OCI-LY1 (cell line): ENCODE measurements at regions not wholly inside any gene's neighbourhood (a gene's known extent, or its start where the extent isn't known, plus 50 kb on each side); places are given as distances from the start of the nearest gene placed in this dataset.

Experiments used
- CTCF ChIP-seq: fragments of 200-600 bp; sonication (generic), shearing (Covaris generic); IDR thresholded peaks from 2 replicates; pipeline ENCODE4 v1.5.1; 2017; ENCODE audit warnings: mild to moderate bottlenecking, antibody characterized with exemption, low read length, moderate library complexity, mixed read lengths
- EZH2 ChIP-seq: fragments of 200-600 bp; sonication (generic), shearing (Covaris generic); IDR thresholded peaks from 2 replicates; pipeline ENCODE4 v1.8.0; 2017; ENCODE audit warnings: borderline replicate concordance, mixed run types, mild to moderate bottlenecking, antibody characterized with exemption, low read length, moderate library complexity, mixed read lengths

- no peak for TF ChIP-seq CTCF
- no peak for TF ChIP-seq EZH2
Measured at GRCh38 chr7:26466007-26466406, 174.3 kb downstream of the SNX10 start.
